Epithelial cell of proximal tubule (primary cell): ENCODE measurements at regions not wholly inside any gene's neighbourhood (a gene's known extent, or its start where the extent isn't known, plus 50 kb on each side); places are given as distances from the start of the nearest gene placed in this dataset.

Experiments
- DNase-seq: peaks from one replicate; pipeline ENCODE4 v3.0.0-alpha.2; 2011; ENCODE audit warnings: low read depth
- H3K4me3 ChIP-seq: 2 replicates; pipeline ENCODE4 v1.5.1; 2011; ENCODE audit warnings: low read depth, mild to moderate bottlenecking, low read length
- CTCF ChIP-seq: conservative IDR thresholded peaks from 2 replicates; pipeline ENCODE4 v1.5.1; 2012; ENCODE audit warnings: low read depth, mild to moderate bottlenecking, low read length

GRCh38 chr2:150697596-150697995, 210.1 kb upstream of the RND3 start:
- TF ChIP-seq CTCF = no peak
- no peak for DNase-seq
- no peak overlapping the region for H3K4me3 ChIP-seq

GRCh38 chr2:150695451-150696135, 208.1 kb upstream of the RND3 start:
- no peak for DNase-seq
- TF ChIP-seq CTCF = no peak
- no peak overlapping the region for H3K4me3 ChIP-seq

GRCh38 chr2:150693556-150693955, 206.1 kb upstream of the RND3 start:
- no peak for TF ChIP-seq CTCF
- DNase-seq = peak; percentile 22
- H3K4me3 ChIP-seq = no peak overlapping the region

- no peak for TF ChIP-seq CTCF
- no peak overlapping the region for H3K4me3 ChIP-seq
- peak; percentile 49 for DNase-seq
Measured at GRCh38 chr2:150690870-150691269, 203.4 kb upstream of the RND3 start.

GRCh38 chr2:150690261-150690660, 202.8 kb upstream of the RND3 start:
- DNase-seq = no peak
- no peak for TF ChIP-seq CTCF
- H3K4me3 ChIP-seq = no peak overlapping the region

- no peak for DNase-seq
- TF ChIP-seq CTCF = no peak
- H3K4me3 ChIP-seq = no peak overlapping the region
Measured at GRCh38 chr2:150689590-150689989, 202.1 kb upstream of the RND3 start.

GRCh38 chr2:150688016-150688415, 200.5 kb upstream of the RND3 start:
- no peak for DNase-seq
- no peak overlapping the region for H3K4me3 ChIP-seq
- no peak for TF ChIP-seq CTCF
